MM.1S (cell line): ENCODE measurements at regions not wholly inside any gene's neighbourhood (a gene's known extent, or its start where the extent isn't known, plus 50 kb on each side); places are given as distances from the start of the nearest gene placed in this dataset.

Experiments
- CTCF ChIP-seq: fragments of 300-600 bp; sonication (generic); IDR thresholded peaks from 2 replicates; pipeline ENCODE4 v1.5.1; 2016; ENCODE audit warnings: antibody characterized with exemption, low read length, mixed read lengths
- EZH2phosphoT487 ChIP-seq: fragments of 300-600 bp; sonication (generic); IDR thresholded peaks from 2 replicates; pipeline ENCODE4 v1.6.1; 2018; ENCODE audit warnings: antibody characterized with exemption, low read length

GRCh38 chr16:85341972-85342695 is 229.9 kb upstream of the CIBAR2 start:
- TF ChIP-seq CTCF (no peak), EZH2phosphoT487 (no peak)
